Urothelium cell line (cell line): ENCODE measurements at regions not wholly inside any gene's neighbourhood (a gene's known extent, or its start where the extent isn't known, plus 50 kb on each side); places are given as distances from the start of the nearest gene placed in this dataset.

ENCODE experiments used
- DNase-seq: peaks from one replicate; pipeline ENCODE4 v3.0.0; 2011; ENCODE audit warnings: low spot score, mixed read lengths
- FAIRE-seq: peaks from 2 replicates; lab custom pipeline; 2011; peaks lifted over from hg19 to GRCh38; lab: Jason Lieb, UNC

- DNase-seq (no peak), FAIRE-seq (no peak)
These were observed 268.0 kb downstream of the CYP26B1 start for GRCh38 chr2:71879509-71880184.

GRCh38 chr2:71878626-71879508 lies 268.8 kb downstream of the CYP26B1 start:
- DNase-seq (no peak), FAIRE-seq (no peak)

GRCh38 chr2:71877636-71878035 lies 270.0 kb downstream of the CYP26B1 start:
- DNase-seq, result no peak
- FAIRE-seq, result no peak

GRCh38 chr2:71876542-71877451 lies 270.9 kb downstream of the CYP26B1 start:
- DNase-seq (no peak), FAIRE-seq (no peak)

GRCh38 chr2:71872466-71873051 lies 275.1 kb downstream of the CYP26B1 start:
- no peak for FAIRE-seq

GRCh38 chr2:71865391-71865965 lies 282.2 kb downstream of the CYP26B1 start:
- DNase-seq (no peak), FAIRE-seq (no peak)

More at GRCh38 chr2:71872466-71873051, 275.1 kb downstream of the CYP26B1 start:
- DNase-seq, result no peak

- DNase-seq, result no peak
- FAIRE-seq, result no peak
These were observed 283.6 kb downstream of the CYP26B1 start for GRCh38 chr2:71864085-71864484.

GRCh38 chr2:71863396-71863795 lies 284.3 kb downstream of the CYP26B1 start:
- FAIRE-seq (no peak), DNase-seq (no peak)

GRCh38 chr2:71862921-71863320 lies 284.7 kb downstream of the CYP26B1 start:
- peak; percentile 44 for FAIRE-seq
- DNase-seq, result no peak

- FAIRE-seq (no peak), DNase-seq (no peak)
These were observed 286.2 kb downstream of the CYP26B1 start for GRCh38 chr2:71861186-71862160.

- no peak for FAIRE-seq
- no peak for DNase-seq
These were observed 287.2 kb downstream of the CYP26B1 start for GRCh38 chr2:71860381-71860926.

- DNase-seq (no peak), FAIRE-seq (peak; percentile 30)
These were observed 288.3 kb downstream of the CYP26B1 start for GRCh38 chr2:71859211-71859847.

GRCh38 chr2:71858071-71858470 lies 289.6 kb downstream of the CYP26B1 start:
- FAIRE-seq (no peak), DNase-seq (no peak)

GRCh38 chr2:71857636-71858035 lies 290.0 kb downstream of the CYP26B1 start:
- FAIRE-seq (no peak), DNase-seq (no peak)

GRCh38 chr2:71856773-71857525 lies 290.7 kb downstream of the CYP26B1 start:
- no peak for FAIRE-seq
- DNase-seq, result peak; percentile 61

GRCh38 chr2:71853858-71854257 lies 293.8 kb downstream of the CYP26B1 start:
- FAIRE-seq (no peak), DNase-seq (no peak)

GRCh38 chr2:71852141-71852711 lies 295.4 kb downstream of the CYP26B1 start:
- DNase-seq, result no peak
- no peak for FAIRE-seq
